ENCODE measurements at regions not wholly inside any gene's neighbourhood (a gene's known extent, or its start where the extent isn't known, plus 50 kb on each side); places are given as distances from the start of the nearest gene placed in this dataset.
"Not testable (repeated sequence)": the region's sequence is repeated elsewhere in the genome, so short reads cannot be mapped to it uniquely, and the experiment has no call there.

DNA sequence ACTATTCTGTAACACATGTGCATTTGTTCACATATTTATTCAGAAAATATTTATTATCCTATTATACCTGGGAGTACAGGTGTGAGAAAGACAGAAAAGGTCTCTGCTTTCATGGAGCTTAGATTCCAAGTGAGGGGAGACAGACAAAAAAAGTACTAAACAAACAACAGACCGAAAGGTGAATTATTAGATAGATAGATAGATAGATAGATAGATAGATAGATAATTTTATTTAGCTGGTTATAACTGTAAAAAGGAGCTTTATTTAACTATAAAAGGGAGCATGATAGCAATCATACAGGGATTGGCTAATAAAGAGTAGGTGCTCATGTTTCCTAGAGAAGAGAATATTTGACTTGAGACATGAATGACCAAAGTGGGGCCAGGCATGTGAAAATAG, 119.4 kb downstream of the TNFSF18 start:
- DNase-seq, result no peak

DNA sequence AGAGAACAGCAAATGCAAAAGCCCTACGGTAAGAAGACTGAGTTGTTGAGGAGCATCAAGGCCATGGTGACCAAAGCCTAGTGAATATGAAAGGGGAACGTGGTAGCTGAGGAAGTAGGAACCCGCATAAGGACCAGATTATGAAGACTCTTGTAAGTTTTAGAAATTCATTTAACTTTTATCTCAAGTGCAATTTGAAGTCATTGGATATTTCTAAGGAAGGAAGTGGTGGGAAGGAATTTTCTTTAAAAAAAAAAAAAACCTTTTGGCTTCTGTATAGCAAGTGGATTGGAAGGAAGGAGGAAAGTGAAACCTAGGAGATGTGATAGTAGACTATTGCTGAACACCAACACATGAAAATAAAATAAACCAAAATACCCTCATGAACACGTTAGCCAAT, 119.0 kb downstream of the TNFSF18 start:
- no peak for DNase-seq

GRCh38 chr1:172932981-172933380, 117.8 kb downstream of the TNFSF18 start:
- no peak for DNase-seq

- no peak for DNase-seq
Measured at GRCh38 chr1:172934417-172934762, 116.4 kb downstream of the TNFSF18 start.

DNA sequence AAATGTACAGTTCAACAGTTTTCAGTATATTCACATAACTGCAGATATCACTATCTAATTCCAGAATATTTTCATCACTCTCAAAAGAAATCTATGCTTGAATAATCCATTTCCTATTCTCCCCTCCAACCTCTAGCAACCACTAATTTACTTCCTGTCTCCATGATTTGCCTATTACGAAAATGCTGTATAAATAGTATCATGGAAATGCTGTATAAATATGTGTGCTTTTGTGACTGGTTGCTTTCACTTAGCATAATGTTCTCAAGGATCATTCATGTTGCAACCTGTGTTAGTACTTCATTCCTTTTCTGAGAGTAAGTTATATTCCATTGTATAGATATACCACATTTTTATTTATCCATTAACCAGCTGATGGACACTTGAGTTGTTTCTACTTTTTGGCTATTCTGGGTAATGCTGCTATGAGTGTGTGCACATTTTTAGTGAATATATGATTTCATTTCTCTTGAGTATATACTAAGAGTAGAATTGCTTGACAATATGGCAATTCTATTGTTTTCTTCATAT, 115.6 kb downstream of the TNFSF18 start:
- DNase-seq, result no peak

GRCh38 chr1:172936088-172936645, 114.6 kb downstream of the TNFSF18 start:
- no peak for DNase-seq

DNA sequence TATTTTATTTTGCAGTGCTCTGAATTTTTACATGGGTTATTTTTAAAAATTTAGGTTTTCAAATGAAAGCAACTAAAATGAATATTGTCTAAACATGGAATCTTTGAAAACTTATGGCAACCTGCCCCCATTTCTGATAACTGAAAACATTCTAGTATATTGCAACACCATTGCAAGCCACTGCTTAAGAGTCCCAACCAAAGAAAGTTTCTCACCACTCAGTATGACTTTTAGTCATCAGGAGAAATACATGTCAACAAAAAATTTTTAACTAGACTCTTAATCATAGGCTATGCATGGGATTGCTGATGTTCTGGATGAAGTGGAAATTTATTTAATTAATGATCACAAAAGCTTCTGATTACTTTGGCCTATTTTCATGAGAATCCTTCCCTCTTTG, 112.1 kb downstream of the TNFSF18 start:
- DNase-seq, result no peak

DNA sequence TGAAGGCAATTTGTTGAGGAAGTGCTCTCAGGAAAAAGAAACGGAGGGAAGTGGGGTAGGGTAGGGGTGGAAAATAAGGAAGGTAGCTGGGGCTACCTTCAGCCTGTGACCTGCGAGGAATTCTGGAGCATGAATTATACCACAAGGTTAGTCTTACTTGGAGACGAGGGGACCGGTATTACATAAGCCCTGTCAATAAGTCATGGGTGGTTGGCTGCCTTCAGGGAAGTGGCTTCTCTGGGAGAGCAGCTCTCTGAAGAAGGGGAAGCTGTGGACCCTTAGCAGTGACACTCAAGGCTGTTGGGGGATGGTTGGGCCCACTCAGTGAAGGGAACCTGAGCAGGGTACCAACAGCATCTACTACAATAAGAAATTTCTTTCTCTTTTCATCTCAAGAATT, 111.3 kb downstream of the TNFSF18 start:
- no peak for DNase-seq

DNA sequence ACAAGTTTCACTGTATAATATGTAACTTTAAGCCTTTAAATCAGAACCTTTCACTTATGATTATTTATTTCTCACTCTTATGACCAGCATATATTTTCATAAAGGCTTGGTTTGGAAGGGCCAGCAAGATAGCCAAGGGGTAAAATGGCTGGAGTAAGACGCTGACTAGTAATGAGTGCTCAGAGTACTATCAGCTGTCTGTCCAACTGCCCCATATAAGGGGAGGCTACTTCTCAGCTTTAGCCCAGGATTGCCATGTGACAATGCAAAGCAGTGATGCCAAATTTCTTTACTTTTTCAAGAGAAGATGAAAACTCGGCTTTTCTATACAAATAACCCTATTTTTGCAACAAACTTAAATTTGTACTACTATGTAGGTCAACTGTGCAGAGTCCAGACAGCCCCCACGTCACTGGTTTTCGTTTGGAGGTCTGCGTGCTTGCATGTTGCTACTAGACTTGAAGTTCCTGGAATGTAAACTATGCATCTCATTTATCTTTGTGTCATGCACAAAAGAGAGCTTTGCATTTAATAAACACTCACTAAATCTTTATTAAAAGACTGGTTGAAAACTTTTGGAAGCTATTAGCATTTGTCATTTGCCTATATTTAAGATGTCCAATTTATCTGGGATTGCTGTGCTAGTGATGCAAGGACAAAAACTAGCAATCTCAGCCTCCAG, 110.4 kb downstream of the TNFSF18 start:
- DNase-seq, result no peak

- DNase-seq, result no peak
Measured at GRCh38 chr1:172941471-172941870, 109.3 kb downstream of the TNFSF18 start.

- no peak for DNase-seq
Measured at GRCh38 chr1:172941945-172942344, 108.8 kb downstream of the TNFSF18 start.

DNA sequence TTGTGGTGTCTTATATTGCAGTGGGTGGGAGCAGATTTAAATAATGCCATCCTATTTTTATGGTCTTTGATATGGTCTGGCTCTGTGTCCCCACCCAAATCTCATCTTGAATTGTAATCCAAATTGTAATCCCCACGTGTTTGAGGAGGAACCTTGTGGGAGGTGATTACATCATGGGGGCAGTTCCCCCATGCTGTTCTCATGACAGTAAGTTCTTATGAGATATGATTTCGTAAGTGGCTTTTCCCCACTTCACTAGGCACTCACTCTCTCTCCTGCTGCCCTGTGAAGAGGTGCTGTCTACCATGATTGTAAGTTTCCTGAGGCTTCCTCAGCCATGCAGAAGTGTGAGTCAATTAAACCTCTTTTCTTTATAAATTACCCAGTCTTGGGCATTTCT, 107.6 kb downstream of the TNFSF18 start:
- not testable (repeated sequence) for DNase-seq

- DNase-seq, result no peak
Measured at GRCh38 chr1:172944931-172945330, 105.8 kb downstream of the TNFSF18 start.

GRCh38 chr1:172946814-172947507, 103.8 kb downstream of the TNFSF18 start:
- no peak for DNase-seq

DNA sequence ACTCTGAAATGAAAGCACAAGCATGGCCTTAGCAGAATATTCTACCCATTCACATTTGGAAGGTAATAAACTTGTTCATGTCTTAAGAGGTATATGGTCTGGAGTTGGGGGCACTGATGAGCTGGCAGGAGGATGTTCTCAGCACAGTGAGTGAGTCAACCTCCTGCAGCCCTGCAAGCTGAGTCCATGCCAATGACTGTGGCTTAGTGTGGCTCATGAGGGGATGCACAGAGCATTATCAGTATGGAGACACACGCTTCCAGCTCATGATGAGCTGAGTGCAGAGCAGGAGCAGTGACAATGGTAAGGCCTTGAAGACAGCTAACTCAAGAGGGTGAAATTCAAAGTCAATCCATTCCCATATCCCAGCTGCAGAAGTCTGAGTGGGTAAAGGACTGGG, 102.3 kb downstream of the TNFSF18 start:
- no peak for DNase-seq

DNA sequence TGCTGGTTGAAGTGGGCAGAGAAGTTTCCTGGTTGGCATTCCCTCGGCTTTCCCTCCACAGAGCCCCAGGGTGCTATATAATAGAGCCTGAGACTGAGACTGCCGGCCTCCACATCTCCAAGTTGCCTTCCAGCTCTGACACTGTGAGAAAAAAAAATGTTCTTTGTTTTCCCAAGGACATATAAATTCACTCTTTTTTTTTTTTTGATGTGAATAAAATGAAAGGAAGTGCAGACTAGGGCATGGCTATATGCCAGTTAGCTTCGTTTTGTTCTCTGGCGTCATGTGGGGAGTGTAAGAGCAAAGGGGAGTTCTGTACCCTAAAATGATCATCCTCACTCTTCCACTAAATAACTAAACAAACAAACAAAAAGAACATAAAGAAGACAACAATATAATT, 101.6 kb downstream of the TNFSF18 start:
- no peak for DNase-seq

DNA sequence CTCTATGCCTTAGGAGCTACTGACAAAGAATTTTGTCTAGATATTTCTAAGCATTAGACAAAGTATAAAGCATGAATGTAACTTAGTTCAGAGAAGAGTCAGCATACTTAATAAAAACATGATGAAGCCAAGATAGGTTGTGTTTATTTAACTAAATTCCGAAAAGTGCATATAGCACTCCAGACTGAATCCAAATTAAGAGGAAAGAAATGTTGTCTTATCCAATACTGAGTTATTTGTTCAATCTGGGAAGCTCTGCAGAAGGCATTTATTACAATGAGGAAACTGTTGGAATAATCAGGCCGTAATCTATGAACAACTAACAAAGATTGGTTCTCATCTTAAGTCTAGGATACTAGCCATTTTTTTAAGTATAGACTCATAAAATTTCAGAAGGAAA, 100.2 kb downstream of the TNFSF18 start:
- no peak for DNase-seq

GRCh38 chr1:172951730-172952365, 98.9 kb downstream of the TNFSF18 start:
- no peak for DNase-seq

- no peak for DNase-seq
Measured at GRCh38 chr1:172952516-172952915, 98.2 kb downstream of the TNFSF18 start.

- DNase-seq, result no peak
Measured at GRCh38 chr1:172954476-172955150, 96.1 kb downstream of the TNFSF18 start.

- DNase-seq, result no peak
Measured at GRCh38 chr1:172955161-172955815, 95.5 kb downstream of the TNFSF18 start.

DNA sequence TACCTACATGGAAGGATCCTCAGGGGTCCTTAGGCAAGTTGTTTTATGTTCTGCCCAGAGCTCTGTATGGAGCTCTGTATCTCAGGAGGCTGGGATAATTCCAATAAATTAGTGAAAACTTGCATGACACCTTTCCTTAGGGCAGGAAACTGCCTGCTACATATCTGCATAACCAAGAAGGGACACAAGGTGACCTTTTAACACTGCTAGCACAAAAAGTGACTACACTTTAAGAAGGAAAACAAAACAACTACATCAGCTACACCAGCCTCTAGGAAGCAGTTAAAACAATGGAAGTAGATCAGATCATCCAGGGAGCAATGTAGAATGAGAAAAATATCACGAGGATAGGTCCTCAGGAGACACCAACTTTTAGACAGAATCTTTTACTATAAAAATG, 93.9 kb downstream of the TNFSF18 start:
- DNase-seq, result no peak

DNA sequence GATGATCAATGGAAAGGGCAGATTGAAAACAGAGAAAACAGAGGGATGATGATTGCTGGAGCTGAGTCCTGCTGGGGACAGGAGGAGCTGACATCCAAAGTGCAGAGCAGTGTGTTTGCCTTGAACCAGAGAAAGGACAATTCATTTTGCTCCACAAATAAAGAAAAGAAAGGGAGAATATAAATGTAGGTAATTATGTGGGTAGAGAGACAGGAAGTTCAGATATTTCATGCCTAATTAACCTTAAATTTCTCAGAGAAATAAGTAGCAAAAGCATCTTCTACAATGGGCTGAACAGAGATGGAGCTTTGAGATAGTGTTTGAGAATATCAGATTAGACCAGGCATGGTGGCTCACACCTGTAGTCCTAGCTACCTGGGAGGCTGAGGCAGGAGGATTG, 93.2 kb downstream of the TNFSF18 start:
- no peak for DNase-seq

All from NCI-H1105 (cell line).